GM23248 (cell line): ENCODE measurements at regions not wholly inside any gene's neighbourhood (a gene's known extent, or its start where the extent isn't known, plus 50 kb on each side); places are given as distances from the start of the nearest gene placed in this dataset.
"Not testable (repeated sequence)": the region's sequence is repeated elsewhere in the genome, so short reads cannot be mapped to it uniquely, and the experiment has no call there.

Source experiments
- DNase-seq: peaks from one replicate; pipeline ENCODE4 v3.0.0-alpha.2; 2015
- H2AFZ ChIP-seq: fragments of 200-600 bp; sonication (generic); 2 replicates; pipeline ENCODE4 v1.6.1; 2016; ENCODE audit warnings: antibody characterized with exemption
- H3F3A ChIP-seq: fragments of 200-600 bp; sonication (generic); 2 replicates; pipeline ENCODE4 v1.6.1; 2016; ENCODE audit warnings: mild to moderate bottlenecking, antibody characterized with exemption, mixed run types; ENCODE audit not compliant: insufficient read depth
- H3K27ac ChIP-seq: fragments of 200-600 bp; sonication (generic); 2 replicates; pipeline ENCODE4 v1.5.1; 2016; ENCODE audit warnings: mild to moderate bottlenecking
- H3K27me3 ChIP-seq: fragments of 200-600 bp; sonication (generic); replicated peaks from 2 replicates; pipeline ENCODE4 v1.6.1; 2016; ENCODE audit warnings: mild to moderate bottlenecking; ENCODE audit not compliant: insufficient read depth
- H3K36me3 ChIP-seq: fragments of 200-600 bp; sonication (generic); 2 replicates; pipeline ENCODE4 v1.6.1; 2016; ENCODE audit warnings: low read depth, mild to moderate bottlenecking
- H3K4me1 ChIP-seq: fragments of 200-600 bp; sonication (generic); 2 replicates; pipeline ENCODE4 v1.6.1; 2016; ENCODE audit warnings: mild to moderate bottlenecking; ENCODE audit not compliant: insufficient read depth
- H3K4me2 ChIP-seq: fragments of 200-600 bp; sonication (generic); one replicate; pipeline ENCODE4 v1.6.1; 2016; ENCODE audit warnings: mild to moderate bottlenecking; ENCODE audit not compliant: unreplicated experiment
- H3K4me3 ChIP-seq: fragments of 200-600 bp; sonication (generic); 2 replicates; pipeline ENCODE4 v1.5.1; 2016; ENCODE audit warnings: mild to moderate bottlenecking
- H3K79me2 ChIP-seq: fragments of 200-600 bp; sonication (generic); 2 replicates; pipeline ENCODE4 v1.6.1; 2016; ENCODE audit warnings: mild to moderate bottlenecking; ENCODE audit not compliant: insufficient read depth
- H3K9ac ChIP-seq: fragments of 200-600 bp; sonication (generic); 2 replicates; pipeline ENCODE4 v1.6.1; 2016; ENCODE audit warnings: mild to moderate bottlenecking
- H3K9me2 ChIP-seq: fragments of 200-600 bp; sonication (generic); 2 replicates; pipeline ENCODE4 v1.6.1; 2016; ENCODE audit warnings: mixed run types, mild to moderate bottlenecking, moderate library complexity; ENCODE audit not compliant: insufficient read depth
- H3K9me3 ChIP-seq: fragments of 200-600 bp; sonication (generic); one replicate; pipeline ENCODE4 v1.6.1; 2017; ENCODE audit warnings: low read depth
- H4K20me1 ChIP-seq: fragments of 200-600 bp; sonication (generic); 2 replicates; pipeline ENCODE4 v1.6.0; 2016; ENCODE audit not compliant: insufficient read depth
- EZH2 ChIP-seq: fragments of 200-600 bp; sonication (generic); IDR thresholded peaks from 2 replicates; pipeline ENCODE4 v1.6.1; 2018; ENCODE audit warnings: antibody characterized with exemption, mild to moderate bottlenecking; ENCODE audit not compliant: insufficient read depth, poor library complexity, severe bottlenecking
- EZH2phosphoT487 ChIP-seq: fragments of 200-600 bp; sonication (generic); IDR thresholded peaks from 2 replicates; pipeline ENCODE4 v1.6.1; 2018; ENCODE audit warnings: antibody characterized with exemption, moderate library complexity, mild to moderate bottlenecking, low read depth; ENCODE audit not compliant: insufficient read depth
- WGBS, 2 experiments: methylation state at CpG; one replicate each; pipeline ENCODE4 v1.1.6; 2015 to 2017; ENCODE audit warnings: low lambda C conversion rate in 2 of 2, low coverage in 1 of 2; ENCODE audit errors: missing lambda C conversion rate in 2 of 2; 5-methylcytosine and 5-hydroxymethylcytosine counted together
- in situ Hi-C: fragments of 300-500 bp; cut with MboI; formaldehyde crosslinking; loops from 2 replicates; pipeline ENCODE4 v1.15.0; 2020

DNA sequence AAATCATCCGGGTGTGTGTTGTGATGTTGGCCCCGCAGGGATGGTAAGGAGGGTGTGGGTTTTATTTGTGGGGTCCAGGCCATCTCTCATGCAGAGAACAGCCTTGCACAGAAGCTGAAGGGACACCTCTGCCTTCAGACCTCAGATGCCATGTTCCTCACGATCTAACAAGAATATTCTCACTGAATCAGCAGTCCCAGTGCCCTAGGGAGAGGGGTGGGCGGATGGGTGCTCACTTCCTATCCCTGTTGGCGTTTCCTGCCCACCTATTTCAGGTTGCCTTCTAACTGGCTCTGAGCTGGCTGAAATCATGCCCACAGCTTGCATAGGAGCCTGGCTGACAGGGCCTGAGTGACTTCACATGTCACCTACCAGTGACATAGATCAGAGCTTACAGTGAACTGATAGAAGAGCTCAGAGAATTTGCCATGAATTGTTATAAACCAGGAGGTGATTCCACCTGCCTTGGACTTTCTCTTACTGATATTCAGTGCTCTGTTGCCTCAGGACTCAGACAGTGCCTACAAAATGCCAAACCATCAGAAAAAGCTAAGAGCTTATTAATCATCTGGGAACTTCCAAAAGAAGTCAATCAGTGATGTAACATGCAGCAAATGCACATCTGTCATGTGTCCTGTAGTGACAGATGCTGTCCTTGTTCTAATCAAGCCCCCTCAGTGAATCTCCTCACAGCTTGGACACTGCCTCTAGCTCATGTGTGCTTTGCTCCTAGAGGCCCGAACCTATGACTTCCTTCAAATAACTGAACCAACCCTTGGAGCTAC, 186.8 kb upstream of the ADRA1D start:
- Histone ChIP-seq H3K4me1 (peaks cover 40% of the 10 kb centered on the region), H3K4me3 (peak overlapping the region; percentile 52), H3K9ac (peak overlapping the region; percentile 51; the same call in 1 of the 2 replicates), H3K27ac (peak overlapping the region; percentile 80), H3K4me2 (peak overlapping the region; percentile 74), H4K20me1 (no peaks in the 10 kb centered on the region), H3K36me3 (no peaks in the 10 kb centered on the region), H3K9me2 (no peaks in the 10 kb centered on the region), H3K79me2 (no peaks in the 10 kb centered on the region), H2AFZ (peak overlapping the region; percentile 62), H3K9me3 (no peaks in the 10 kb centered on the region), H3F3A (peaks cover 27% of the 10 kb centered on the region), H3K27me3 (no peaks in the 10 kb centered on the region)
- DNase-seq, result no peak
- 36% methylated on average over 6 of the region's 6 CpGs for WGBS, 2 experiments
- in situ Hi-C loops, result no loop called here
- TF ChIP-seq EZH2 (no peak), EZH2phosphoT487 (no peak)

DNA sequence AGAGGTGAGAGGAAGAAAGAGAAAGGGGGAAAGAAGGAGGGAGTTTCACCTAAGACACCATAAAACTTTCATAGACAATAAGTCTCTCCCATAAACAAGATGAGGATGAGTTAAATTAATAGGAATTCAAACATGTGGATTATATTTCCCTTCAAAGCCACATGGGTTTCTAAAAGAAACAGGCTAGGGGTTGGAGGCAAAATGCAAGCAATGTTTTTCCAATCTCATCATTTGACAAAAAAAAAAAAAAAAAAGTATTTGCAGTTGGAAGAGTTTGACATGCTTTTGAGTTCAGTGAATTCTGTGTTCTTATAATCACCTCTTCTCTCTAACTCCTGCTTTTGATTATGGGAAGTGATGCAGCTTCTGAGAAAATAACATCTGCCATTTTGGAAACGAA, 186.1 kb upstream of the ADRA1D start:
- Histone ChIP-seq H2AFZ (peak overlapping the region; percentile 62), H3K9me3 (no peaks in the 10 kb centered on the region), H3K27me3 (no peaks in the 10 kb centered on the region), H3K36me3 (no peaks in the 10 kb centered on the region), H4K20me1 (no peaks in the 10 kb centered on the region), H3K4me2 (peak overlapping the region; percentile 74), H3F3A (peaks cover 27% of the 10 kb centered on the region), H3K9ac (peak overlapping the region; percentile 51), H3K4me3 (peak overlapping the region; percentile 52), H3K79me2 (no peaks in the 10 kb centered on the region), H3K4me1 (peaks cover 37% of the 10 kb centered on the region), H3K9me2 (no peaks in the 10 kb centered on the region), H3K27ac (peak overlapping the region; percentile 80)
- TF ChIP-seq EZH2 (no peak), EZH2phosphoT487 (no peak)
- peak; percentile 76 for DNase-seq
- in situ Hi-C loops, result no loop called here
- 3 to 4% methylated on average over 1 of the region's 1 CpG for WGBS, 2 experiments

DNA sequence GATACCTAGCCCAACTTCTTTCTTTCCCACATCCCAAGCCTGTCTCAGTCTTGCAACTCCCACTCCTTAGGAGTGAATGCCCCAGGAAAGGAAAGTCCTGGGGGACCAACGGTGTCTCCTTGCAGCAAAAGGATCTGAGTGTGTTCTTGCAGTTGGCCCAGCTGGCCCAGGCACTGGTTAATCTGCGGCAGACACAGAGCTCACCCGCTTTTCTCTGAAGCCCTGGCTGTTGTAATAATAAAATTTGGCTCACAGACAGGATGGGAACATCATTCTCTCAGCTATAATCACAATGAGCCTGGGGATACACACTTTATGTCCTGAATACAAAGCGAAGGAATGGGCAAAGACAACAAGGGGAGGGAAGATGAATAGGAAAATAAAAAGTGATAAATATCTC, 185.6 kb upstream of the ADRA1D start:
- Histone ChIP-seq H3K27me3 (no peaks in the 10 kb centered on the region), H4K20me1 (no peaks in the 10 kb centered on the region), H3K36me3 (no peaks in the 10 kb centered on the region), H3K9ac (peak overlapping the region; percentile 51), H3K9me3 (no peaks in the 10 kb centered on the region), H3K27ac (peak overlapping the region; percentile 80), H3K4me3 (peak overlapping the region; percentile 52), H3K79me2 (no peaks in the 10 kb centered on the region), H3K4me1 (peaks cover 31% of the 10 kb centered on the region), H3F3A (peaks cover 24% of the 10 kb centered on the region), H2AFZ (peak overlapping the region; percentile 62), H3K9me2 (no peaks in the 10 kb centered on the region), H3K4me2 (peak overlapping the region; percentile 74)
- 10 to 11% methylated on average over 4 of the region's 4 CpGs for WGBS, 2 experiments
- peak; percentile 80 for DNase-seq
- in situ Hi-C loops, result no loop called here
- TF ChIP-seq EZH2 (no peak), EZH2phosphoT487 (no peak)

DNA sequence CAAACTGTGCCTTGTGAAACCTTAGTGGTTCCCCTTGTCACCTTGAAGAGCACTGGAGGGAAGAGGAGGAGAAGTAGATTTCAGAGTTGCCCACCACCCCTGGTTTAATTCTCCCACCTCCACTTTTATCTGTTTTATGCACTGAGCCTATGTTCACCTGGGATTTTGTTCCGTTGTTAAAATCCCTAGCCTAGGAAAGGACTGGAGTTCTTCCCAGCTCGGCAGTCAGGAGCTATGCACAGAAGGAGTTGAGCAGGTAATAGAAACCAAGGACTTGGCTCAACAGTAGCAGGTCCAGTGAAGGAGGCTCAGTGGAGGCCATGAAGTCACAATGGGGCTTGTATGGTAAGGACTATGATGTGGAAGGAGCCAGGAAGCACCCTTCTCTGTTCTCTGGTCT, 182.4 kb upstream of the ADRA1D start:
- Histone ChIP-seq H3K9me2 (no peaks in the 10 kb centered on the region), H4K20me1 (no peaks in the 10 kb centered on the region), H3K27me3 (no peaks in the 10 kb centered on the region), H3K27ac (no peak overlapping the region), H3K4me2 (no peak overlapping the region), H3K4me1 (peaks cover 24% of the 10 kb centered on the region), H3K36me3 (no peaks in the 10 kb centered on the region), H3F3A (peaks cover 22% of the 10 kb centered on the region), H3K9me3 (no peaks in the 10 kb centered on the region), H3K9ac (no peak overlapping the region), H3K4me3 (no peak overlapping the region), H3K79me2 (no peaks in the 10 kb centered on the region), H2AFZ (no peak overlapping the region)
- DNase-seq, result no peak
- WGBS, 2 experiments, result 82 to 84% methylated on average over 2 of the region's 2 CpGs
- in situ Hi-C loops, result no loop called here
- TF ChIP-seq EZH2phosphoT487, result no peak
- no peak for TF ChIP-seq EZH2

DNA sequence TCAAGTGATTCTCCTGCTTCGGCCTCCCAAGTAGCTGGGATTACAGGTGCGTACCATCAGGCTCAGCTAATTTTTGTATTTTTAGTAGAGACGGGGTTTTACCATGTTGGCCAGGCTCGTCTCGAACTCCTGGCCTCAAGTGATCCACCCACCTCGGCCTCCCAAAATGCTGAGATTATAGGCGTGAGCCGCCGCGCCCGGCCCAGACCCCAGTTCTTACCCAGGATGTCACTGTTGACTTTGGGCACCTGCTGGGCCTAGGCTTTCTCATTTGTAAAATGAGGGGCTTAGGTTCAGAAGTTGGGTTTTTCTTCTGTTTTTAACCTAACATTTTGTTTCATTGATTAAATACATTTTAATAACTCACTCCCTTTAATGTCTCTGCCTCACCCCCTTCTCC, 181.7 kb upstream of the ADRA1D start:
- H3K4me3 ChIP-seq, in situ Hi-C loops: not testable (repeated sequence)
- 83 to 88% methylated on average over 11 of the region's 11 CpGs for WGBS, 2 experiments

More for the DNA sequence above, 181.7 kb upstream of the ADRA1D start:
- not testable (repeated sequence) for H3K9me3 ChIP-seq, H3K79me2 ChIP-seq, H3K9me2 ChIP-seq, DNase-seq, H3K27ac ChIP-seq, H3K36me3 ChIP-seq, H3K4me2 ChIP-seq, H3K27me3 ChIP-seq, H4K20me1 ChIP-seq, H2AFZ ChIP-seq, H3K9ac ChIP-seq
- Histone ChIP-seq H3F3A (peaks cover 16% of the 10 kb centered on the region), H3K4me1 (peaks cover 17% of the 10 kb centered on the region)
